ENCODE measurements at regions not wholly inside any gene's neighbourhood (a gene's known extent, or its start where the extent isn't known, plus 50 kb on each side); places are given as distances from the start of the nearest gene placed in this dataset.

- Histone ChIP-seq H3K4me1 (no peaks in the 10 kb centered on the region), H3K27ac (no peak overlapping the region), H2AFZ (no peak overlapping the region), H3K36me3 (ENCODE audit: control insufficient read depth, insufficient read depth, low read length) (no peaks in the 10 kb centered on the region), H3K9ac (no peak overlapping the region), H3K4me3 (ENCODE audit: low read depth, low read length) (no peak overlapping the region), H3K4me2 (ENCODE audit: low read length) (no peak overlapping the region), H3K9me3 (ENCODE audit: control insufficient read depth, low read length) (no peaks in the 10 kb centered on the region), H3K79me2 (no peaks in the 10 kb centered on the region), H3K27me3 (ENCODE audit: control insufficient read depth, insufficient read depth, low read length) (no peaks in the 10 kb centered on the region)
- TF ChIP-seq, protein P1, sequence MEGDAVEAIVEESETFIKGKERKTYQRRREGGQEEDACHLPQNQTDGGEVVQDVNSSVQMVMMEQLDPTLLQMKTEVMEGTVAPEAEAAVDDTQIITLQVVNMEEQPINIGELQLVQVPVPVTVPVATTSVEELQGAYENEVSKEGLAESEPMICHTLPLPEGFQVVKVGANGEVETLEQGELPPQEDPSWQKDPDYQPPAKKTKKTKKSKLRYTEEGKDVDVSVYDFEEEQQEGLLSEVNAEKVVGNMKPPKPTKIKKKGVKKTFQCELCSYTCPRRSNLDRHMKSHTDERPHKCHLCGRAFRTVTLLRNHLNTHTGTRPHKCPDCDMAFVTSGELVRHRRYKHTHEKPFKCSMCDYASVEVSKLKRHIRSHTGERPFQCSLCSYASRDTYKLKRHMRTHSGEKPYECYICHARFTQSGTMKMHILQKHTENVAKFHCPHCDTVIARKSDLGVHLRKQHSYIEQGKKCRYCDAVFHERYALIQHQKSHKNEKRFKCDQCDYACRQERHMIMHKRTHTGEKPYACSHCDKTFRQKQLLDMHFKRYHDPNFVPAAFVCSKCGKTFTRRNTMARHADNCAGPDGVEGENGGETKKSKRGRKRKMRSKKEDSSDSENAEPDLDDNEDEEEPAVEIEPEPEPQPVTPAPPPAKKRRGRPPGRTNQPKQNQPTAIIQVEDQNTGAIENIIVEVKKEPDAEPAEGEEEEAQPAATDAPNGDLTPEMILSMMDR (IDR thresholded peaks at IDR 0.05): no peak
Observed at GRCh38 chr6:112929641-112930040, 582.5 kb downstream of the RFPL4B start.

GRCh38 chr6:112931832-112932231, 584.7 kb downstream of the RFPL4B start:
- Histone ChIP-seq H3K27ac (no peak overlapping the region), H3K9ac (no peak overlapping the region), H2AFZ (no peak overlapping the region), H3K36me3 (ENCODE audit: control insufficient read depth, insufficient read depth, low read length) (no peaks in the 10 kb centered on the region), H3K4me3 (ENCODE audit: low read depth, low read length) (no peak overlapping the region), H3K4me1 (no peaks in the 10 kb centered on the region), H3K79me2 (no peaks in the 10 kb centered on the region), H3K9me3 (ENCODE audit: control insufficient read depth, low read length) (no peaks in the 10 kb centered on the region), H3K27me3 (ENCODE audit: control insufficient read depth, insufficient read depth, low read length) (no peaks in the 10 kb centered on the region), H3K4me2 (ENCODE audit: low read length) (no peak overlapping the region)
- TF ChIP-seq, protein P1 (IDR thresholded peaks at IDR 0.05): no peak

GRCh38 chr6:112933947-112934346, 586.8 kb downstream of the RFPL4B start:
- H2AFZ ChIP-seq: no peak overlapping the region
- H3K4me1 ChIP-seq: no peaks in the 10 kb centered on the region

DNA sequence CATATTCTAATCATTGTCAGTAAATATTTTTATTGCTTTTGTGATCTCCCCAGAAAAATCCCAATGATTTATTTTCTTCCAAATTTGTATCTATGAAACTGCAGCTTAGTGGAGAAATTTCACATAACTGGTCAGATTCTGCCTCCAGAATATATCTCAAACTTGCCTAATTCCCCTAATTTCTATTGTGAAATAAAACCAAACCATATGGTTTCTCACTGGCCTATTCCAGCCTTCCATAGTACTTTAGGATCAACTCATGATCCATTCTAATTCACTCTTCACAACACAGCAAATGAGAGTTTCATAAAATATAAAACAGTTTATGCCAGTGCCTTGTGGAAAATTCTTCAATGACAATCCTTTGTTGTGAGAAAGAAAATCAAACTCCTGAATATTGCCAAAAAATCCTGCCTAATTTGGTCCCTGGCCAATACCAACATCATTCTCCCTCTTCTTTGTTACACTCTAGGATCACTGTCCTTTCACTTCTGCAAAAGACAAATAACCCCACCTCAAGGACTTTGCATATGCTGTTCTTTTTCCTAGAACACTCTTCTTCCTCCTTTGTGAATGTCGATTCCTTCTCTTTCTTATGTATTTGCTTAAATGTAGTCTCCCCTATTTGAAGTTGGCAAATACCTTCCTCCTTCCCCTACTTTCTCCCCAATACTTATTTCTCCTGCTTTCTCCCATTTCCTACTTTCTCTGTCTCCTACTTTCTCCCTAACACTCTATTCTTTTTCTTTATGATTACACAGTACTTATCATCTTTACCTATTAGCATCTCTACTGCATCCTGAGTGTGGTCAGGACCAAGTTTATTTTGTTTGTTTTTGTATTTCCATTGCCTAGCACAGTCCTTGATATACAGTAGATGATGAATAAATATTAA, 587.5 kb downstream of the RFPL4B start:
- Histone ChIP-seq H3K4me3 (ENCODE audit: low read depth, low read length) (no peak overlapping the region), H3K27ac (no peak overlapping the region), H3K79me2 (no peaks in the 10 kb centered on the region), H3K9me3 (ENCODE audit: control insufficient read depth, low read length) (no peaks in the 10 kb centered on the region), H3K4me2 (ENCODE audit: low read length) (no peak overlapping the region), H2AFZ (no peak overlapping the region), H3K36me3 (ENCODE audit: control insufficient read depth, insufficient read depth, low read length) (no peaks in the 10 kb centered on the region), H3K4me1 (no peaks in the 10 kb centered on the region), H3K27me3 (ENCODE audit: control insufficient read depth, insufficient read depth, low read length) (no peaks in the 10 kb centered on the region), H3K9ac (no peak overlapping the region)
- TF ChIP-seq, protein P1 (IDR thresholded peaks at IDR 0.05): no peak

More at GRCh38 chr6:112933947-112934346, 586.8 kb downstream of the RFPL4B start:
- no peaks in the 10 kb centered on the region for H3K27me3 ChIP-seq (ENCODE audit: control insufficient read depth, insufficient read depth, low read length)
- TF ChIP-seq, protein P1 (IDR thresholded peaks at IDR 0.05): no peak
- no peak overlapping the region for H3K4me3 ChIP-seq (ENCODE audit: low read depth, low read length)
- H3K79me2 ChIP-seq: no peaks in the 10 kb centered on the region
- H3K9ac ChIP-seq: no peak overlapping the region
- H3K27ac ChIP-seq: no peak overlapping the region
- H3K4me2 ChIP-seq (ENCODE audit: low read length): no peak overlapping the region
- H3K36me3 ChIP-seq (ENCODE audit: control insufficient read depth, insufficient read depth, low read length): no peaks in the 10 kb centered on the region
- H3K9me3 ChIP-seq (ENCODE audit: control insufficient read depth, low read length): no peaks in the 10 kb centered on the region
